Activated gamma-delta T cell (primary cell): ENCODE measurements at regions not wholly inside any gene's neighbourhood (a gene's known extent, or its start where the extent isn't known, plus 50 kb on each side); places are given as distances from the start of the nearest gene placed in this dataset.
"Not testable (repeated sequence)": the region's sequence is repeated elsewhere in the genome, so short reads cannot be mapped to it uniquely, and the experiment has no call there.

Source experiments
- DNase-seq: peaks from one replicate; lab custom pipeline; 2025; lab: John Stamatoyannopoulos, UW

GRCh38 chr11:134498326-134499139 lies 86.5 kb upstream of the B3GAT1 start:
- DNase-seq = no peak

- no peak for DNase-seq
These were observed 85.5 kb upstream of the B3GAT1 start for GRCh38 chr11:134497586-134497985.

GRCh38 chr11:134496058-134496457 lies 84.0 kb upstream of the B3GAT1 start:
- not testable (repeated sequence) for DNase-seq

GRCh38 chr11:134494395-134494794 lies 82.4 kb upstream of the B3GAT1 start:
- not testable (repeated sequence) for DNase-seq

GRCh38 chr11:134492411-134492810 lies 80.4 kb upstream of the B3GAT1 start:
- DNase-seq = not testable (repeated sequence)

GRCh38 chr11:134489728-134490127 lies 77.7 kb upstream of the B3GAT1 start:
- DNase-seq = no peak

- no peak for DNase-seq
These were observed 76.9 kb upstream of the B3GAT1 start for GRCh38 chr11:134488913-134489312.

- no peak for DNase-seq
These were observed 76.5 kb upstream of the B3GAT1 start for GRCh38 chr11:134488512-134488911.

GRCh38 chr11:134487696-134488095 lies 75.7 kb upstream of the B3GAT1 start:
- no peak for DNase-seq

- no peak for DNase-seq
These were observed 74.7 kb upstream of the B3GAT1 start for GRCh38 chr11:134486704-134487103.

GRCh38 chr11:134486106-134486505 lies 74.1 kb upstream of the B3GAT1 start:
- DNase-seq = no peak

GRCh38 chr11:134485316-134485715 lies 73.3 kb upstream of the B3GAT1 start:
- DNase-seq = no peak

- DNase-seq = no peak
These were observed 71.8 kb upstream of the B3GAT1 start for GRCh38 chr11:134483857-134484256.

- DNase-seq = no peak
These were observed 71.2 kb upstream of the B3GAT1 start for GRCh38 chr11:134483291-134483690.

GRCh38 chr11:134482865-134483264 lies 70.8 kb upstream of the B3GAT1 start:
- no peak for DNase-seq

GRCh38 chr11:134481933-134482527 lies 70.0 kb upstream of the B3GAT1 start:
- no peak for DNase-seq

GRCh38 chr11:134481135-134481534 lies 69.1 kb upstream of the B3GAT1 start:
- DNase-seq = no peak

GRCh38 chr11:134480136-134480712 lies 68.2 kb upstream of the B3GAT1 start:
- DNase-seq = no peak

- no peak for DNase-seq
These were observed 67.4 kb upstream of the B3GAT1 start for GRCh38 chr11:134479206-134480135.

GRCh38 chr11:134478611-134479010 lies 66.6 kb upstream of the B3GAT1 start:
- DNase-seq = no peak

- no peak for DNase-seq
These were observed 66.1 kb upstream of the B3GAT1 start for GRCh38 chr11:134478176-134478575.

- DNase-seq = no peak
These were observed 65.4 kb upstream of the B3GAT1 start for GRCh38 chr11:134477486-134477885.
